ENCODE measurements at regions not wholly inside any gene's neighbourhood (a gene's known extent, or its start where the extent isn't known, plus 50 kb on each side); places are given as distances from the start of the nearest gene placed in this dataset.
A peak's percentile ranks its signal among the peaks of the same experiment; 100 is the strongest.
"Not testable (repeated sequence)": the region's sequence is repeated elsewhere in the genome, so short reads cannot be mapped to it uniquely, and the experiment has no call there.

DNA sequence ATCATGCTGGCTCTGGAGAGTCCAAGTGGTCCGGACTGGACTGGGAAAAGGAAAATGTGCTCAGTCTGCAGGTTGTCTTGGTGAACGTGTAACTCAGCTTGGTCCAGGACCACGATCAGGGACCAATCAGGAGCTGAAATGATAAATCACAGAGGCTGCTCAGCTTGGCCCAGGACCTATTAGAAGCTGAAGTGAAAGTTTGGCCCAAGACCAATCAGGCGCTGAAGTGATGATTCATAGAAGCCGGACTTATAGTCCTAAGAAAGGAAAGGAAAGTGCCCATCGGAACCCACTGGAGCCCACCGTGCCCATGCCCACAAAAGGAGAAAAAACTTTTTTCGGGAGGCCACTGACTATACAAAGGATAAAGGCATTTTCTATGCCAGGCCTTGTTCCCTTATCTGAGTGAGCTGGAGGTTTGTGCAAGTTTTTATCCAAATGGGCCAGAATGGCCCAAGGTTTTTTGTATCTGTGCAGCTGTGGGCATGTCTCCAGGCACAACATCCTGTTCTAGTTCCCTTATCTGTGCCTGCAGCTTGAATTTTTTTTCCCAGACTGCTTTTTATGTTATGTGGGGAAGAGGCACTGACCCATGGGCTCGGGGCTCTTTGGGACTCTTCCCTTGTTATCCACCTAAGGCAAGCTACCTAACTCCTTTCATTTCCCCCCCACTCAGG is 194.4 kb downstream of the FAM133A start:
- Histone ChIP-seq H3K9me3 (no peaks in the 10 kb centered on the region), H3K9ac (ENCODE audit: low read depth in 2 of 2, low read length in 2 of 2) (no peak overlapping the region), H3K27me3 (peaks cover 4% of the 10 kb centered on the region), H3K4me1 (no peaks in the 10 kb centered on the region), H3K4me3 (no peak overlapping the region), H3K36me3 (no peaks in the 10 kb centered on the region), H3K27ac (no peak overlapping the region)
- intact Hi-C loops (cut with DNase I): no loop called here
- TF ChIP-seq, protein P1, sequence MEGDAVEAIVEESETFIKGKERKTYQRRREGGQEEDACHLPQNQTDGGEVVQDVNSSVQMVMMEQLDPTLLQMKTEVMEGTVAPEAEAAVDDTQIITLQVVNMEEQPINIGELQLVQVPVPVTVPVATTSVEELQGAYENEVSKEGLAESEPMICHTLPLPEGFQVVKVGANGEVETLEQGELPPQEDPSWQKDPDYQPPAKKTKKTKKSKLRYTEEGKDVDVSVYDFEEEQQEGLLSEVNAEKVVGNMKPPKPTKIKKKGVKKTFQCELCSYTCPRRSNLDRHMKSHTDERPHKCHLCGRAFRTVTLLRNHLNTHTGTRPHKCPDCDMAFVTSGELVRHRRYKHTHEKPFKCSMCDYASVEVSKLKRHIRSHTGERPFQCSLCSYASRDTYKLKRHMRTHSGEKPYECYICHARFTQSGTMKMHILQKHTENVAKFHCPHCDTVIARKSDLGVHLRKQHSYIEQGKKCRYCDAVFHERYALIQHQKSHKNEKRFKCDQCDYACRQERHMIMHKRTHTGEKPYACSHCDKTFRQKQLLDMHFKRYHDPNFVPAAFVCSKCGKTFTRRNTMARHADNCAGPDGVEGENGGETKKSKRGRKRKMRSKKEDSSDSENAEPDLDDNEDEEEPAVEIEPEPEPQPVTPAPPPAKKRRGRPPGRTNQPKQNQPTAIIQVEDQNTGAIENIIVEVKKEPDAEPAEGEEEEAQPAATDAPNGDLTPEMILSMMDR (IDR thresholded peaks at IDR 0.05): no peak
- no peak for DNase-seq

DNA sequence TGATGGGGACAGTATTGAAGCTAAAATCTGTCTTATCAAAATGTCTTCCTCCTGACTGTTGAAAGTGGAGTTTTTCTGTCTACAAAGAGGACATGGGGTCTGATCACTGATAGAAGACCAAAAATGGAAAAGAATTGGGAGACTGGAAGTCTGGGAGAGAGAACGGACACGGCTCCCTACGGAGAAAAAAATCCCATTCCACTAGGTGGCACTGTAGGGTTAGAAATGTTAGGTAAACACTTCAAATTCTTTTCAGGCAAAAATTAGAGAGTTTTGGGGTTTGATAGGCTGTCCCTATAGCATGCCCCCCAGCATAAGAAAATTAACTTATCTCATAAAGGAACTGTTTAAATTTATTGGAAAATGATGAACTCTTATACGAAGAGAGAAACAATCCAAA is 200.5 kb downstream of the FAM133A start:
- Histone ChIP-seq H3K9ac (ENCODE audit: low read depth in 2 of 2, low read length in 2 of 2) (no peak overlapping the region), H3K27me3 (peaks cover 4% of the 10 kb centered on the region), H3K9me3 (no peaks in the 10 kb centered on the region), H3K4me3 (no peak overlapping the region), H3K36me3 (no peaks in the 10 kb centered on the region), H3K4me1 (no peaks in the 10 kb centered on the region), H3K27ac (no peak overlapping the region)
- intact Hi-C loops (cut with DNase I): no loop called here
- TF ChIP-seq, protein P1 (IDR thresholded peaks at IDR 0.05): no peak
- peak; percentile 22 for DNase-seq

DNA sequence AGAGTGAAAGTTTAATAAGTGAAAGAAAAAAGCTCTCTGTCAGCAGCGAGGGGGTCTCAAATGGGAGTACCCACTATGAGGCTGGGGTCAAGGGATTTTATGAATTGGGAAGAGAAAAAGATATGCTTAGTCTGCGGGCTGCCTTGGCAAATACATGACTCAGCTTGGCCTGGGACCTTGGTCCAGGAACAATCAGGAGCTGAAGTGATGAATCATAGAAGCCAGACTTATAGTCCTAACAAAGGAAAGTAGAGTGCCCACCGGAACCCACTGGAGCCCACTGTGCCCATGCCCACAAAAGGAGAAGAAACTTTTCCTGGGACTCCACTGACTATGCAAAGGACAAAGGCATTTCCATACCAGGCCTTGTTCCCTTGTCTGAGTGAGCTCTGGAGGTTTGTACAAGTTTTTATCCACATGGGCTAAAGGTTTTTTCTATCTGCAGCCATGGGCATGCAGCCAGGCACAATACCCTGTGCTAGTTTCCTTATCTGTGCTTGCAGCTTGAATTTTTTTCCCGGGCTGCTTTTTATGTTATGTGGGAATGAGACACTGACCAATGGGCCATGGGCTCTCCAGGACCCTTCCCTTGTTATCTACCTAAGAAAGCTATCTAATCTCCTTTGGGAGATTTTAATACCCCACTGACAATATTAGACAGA is 201.7 kb downstream of the FAM133A start:
- intact Hi-C loops (cut with DNase I): loop anchor here (5.0 kb wide), 1 partner anchor 182 kb away; no protein-coding TSS in a partner anchor
- Histone ChIP-seq H3K27me3 (peaks cover 4% of the 10 kb centered on the region), H3K36me3 (no peaks in the 10 kb centered on the region), H3K9me3 (no peaks in the 10 kb centered on the region), H3K9ac (ENCODE audit: low read depth in 2 of 2, low read length in 2 of 2) (no peak overlapping the region), H3K27ac (no peak overlapping the region), H3K4me3 (no peak overlapping the region), H3K4me1 (no peaks in the 10 kb centered on the region)
- no peak for DNase-seq
- TF ChIP-seq, protein P1 (IDR thresholded peaks at IDR 0.05): no peak

DNA sequence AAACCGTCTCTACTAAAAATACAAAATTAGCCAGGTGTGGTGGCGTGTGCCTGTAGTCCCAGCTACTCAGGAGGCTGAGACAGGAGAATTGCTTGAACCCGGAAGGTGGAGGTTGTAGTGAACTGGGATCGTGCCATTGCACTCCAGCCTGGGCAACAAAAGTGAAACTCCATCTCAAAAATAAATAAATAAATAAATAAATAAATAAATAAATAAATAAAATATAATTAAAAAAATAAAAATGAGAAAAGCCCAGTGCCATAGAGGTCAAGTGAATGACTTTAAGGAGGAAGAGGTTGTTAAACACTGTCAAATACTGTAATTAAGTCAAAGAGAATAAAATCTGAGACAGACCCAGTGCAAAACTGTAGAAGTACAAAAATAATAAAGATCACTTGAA is 247.0 kb downstream of the FAM133A start:
- H3K9me3 ChIP-seq; H3K27me3 ChIP-seq; intact Hi-C loops (cut with DNase I): not testable (repeated sequence)

DNA sequence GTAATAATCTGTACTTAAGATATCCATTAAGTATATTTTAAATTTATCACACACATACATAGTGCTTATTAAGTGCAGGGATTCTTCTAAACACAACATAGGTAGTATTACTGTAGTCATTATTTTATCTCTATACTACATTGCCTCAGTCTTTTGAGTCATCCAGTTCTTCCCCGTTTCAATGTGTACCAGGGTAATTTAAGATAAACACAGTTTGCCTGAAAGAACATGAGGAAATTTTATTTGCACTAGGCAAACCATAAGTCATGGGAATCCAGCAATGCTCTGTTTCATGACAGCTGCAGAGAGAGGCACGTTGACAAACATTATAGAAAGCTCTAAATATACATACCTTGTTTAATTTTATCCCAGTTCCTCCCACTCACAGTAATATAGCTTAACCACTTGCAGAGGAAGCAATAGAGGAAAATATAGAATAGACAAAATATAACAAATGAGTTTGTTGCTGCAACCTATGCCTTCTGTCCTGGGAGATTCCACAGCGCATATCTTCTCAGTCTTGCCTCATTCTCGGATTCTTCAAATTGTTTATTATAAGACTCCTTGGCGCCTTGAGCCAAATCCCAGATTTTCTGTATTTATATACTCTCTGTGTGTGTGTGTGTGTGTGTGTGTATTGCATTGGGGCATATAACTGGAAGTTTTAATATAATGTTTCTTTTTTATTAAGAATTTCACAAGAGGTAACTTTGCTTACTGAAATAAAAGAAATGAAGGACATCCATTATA is 258.6 kb downstream of the FAM133A start:
- H3K4me3 ChIP-seq: no peak overlapping the region
- intact Hi-C loops (cut with DNase I): no loop called here
- TF ChIP-seq, protein P1 (IDR thresholded peaks at IDR 0.05): no peak
- no peaks in the 10 kb centered on the region for H3K9me3 ChIP-seq
- no peak overlapping the region for H3K9ac ChIP-seq (ENCODE audit: low read depth in 2 of 2, low read length in 2 of 2)
- no peak overlapping the region for H3K27ac ChIP-seq
- DNase-seq: no peak
- no peaks in the 10 kb centered on the region for H3K36me3 ChIP-seq
- H3K27me3 ChIP-seq: no peaks in the 10 kb centered on the region
- no peaks in the 10 kb centered on the region for H3K4me1 ChIP-seq

More for the DNA sequence above, 247.0 kb downstream of the FAM133A start:
- not testable (repeated sequence) for DNase-seq; H3K4me3 ChIP-seq; H3K36me3 ChIP-seq; H3K4me1 ChIP-seq; H3K9ac ChIP-seq (ENCODE audit: low read depth in 2 of 2, low read length in 2 of 2); H3K27ac ChIP-seq

Measured in colonic mucosa (tissue), 4 donors.